Stimulated activated CD8-positive, alpha-beta memory T cell treated with anti-CD3 and anti-CD28 coated beads, Interleukin-2, amount 100 ng/mL, for 48 hours (primary cell): ENCODE measurements at regions not wholly inside any gene's neighbourhood (a gene's known extent, or its start where the extent isn't known, plus 50 kb on each side); places are given as distances from the start of the nearest gene placed in this dataset.
"Not testable (repeated sequence)": the region's sequence is repeated elsewhere in the genome, so short reads cannot be mapped to it uniquely, and the experiment has no call there.

ENCODE experiments used
- DNase-seq, 2 donors: peaks; one replicate each; pipeline ENCODE4 v3.0.0-alpha.2; 2020; ENCODE audit warnings: low read depth in 2 of 2

DNA sequence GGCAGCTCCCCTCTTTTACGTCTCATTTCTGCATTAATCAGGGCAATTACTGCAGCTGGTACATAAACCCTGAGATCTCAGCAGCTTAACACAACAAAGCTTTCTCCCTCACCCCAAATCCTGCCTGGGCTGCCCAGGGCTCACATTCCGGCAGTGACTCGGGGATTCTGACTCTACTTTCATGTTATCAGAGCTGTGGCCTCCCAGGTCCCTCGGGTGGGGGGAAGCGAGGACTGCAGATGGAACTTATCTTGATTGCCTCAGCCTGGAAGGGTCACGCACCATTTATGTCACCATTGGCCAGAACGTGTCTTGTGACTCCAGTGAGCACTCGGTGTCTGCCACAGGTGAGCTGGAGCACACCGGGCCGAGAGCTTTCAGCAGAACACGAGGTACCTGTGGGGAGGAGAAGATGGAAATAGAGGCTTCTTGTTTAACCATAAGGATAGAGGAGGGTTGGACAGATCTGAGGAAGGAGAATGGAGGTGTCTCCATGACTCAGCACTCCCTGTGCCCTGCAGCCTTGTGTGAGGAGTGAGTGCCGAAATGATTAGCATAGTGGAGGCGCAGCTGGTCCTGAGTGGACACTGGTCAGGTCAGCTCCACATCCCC lies 88.5 kb upstream of the EXOC2 start:
- no peak for DNase-seq

GRCh38 chr6:780706-781105 lies 87.8 kb upstream of the EXOC2 start:
- no peak for DNase-seq

- no peak for DNase-seq
These were observed 84.0 kb upstream of the EXOC2 start for GRCh38 chr6:776951-777350.

- no peak for DNase-seq
These were observed 83.6 kb upstream of the EXOC2 start for GRCh38 chr6:776528-776931.

DNA sequence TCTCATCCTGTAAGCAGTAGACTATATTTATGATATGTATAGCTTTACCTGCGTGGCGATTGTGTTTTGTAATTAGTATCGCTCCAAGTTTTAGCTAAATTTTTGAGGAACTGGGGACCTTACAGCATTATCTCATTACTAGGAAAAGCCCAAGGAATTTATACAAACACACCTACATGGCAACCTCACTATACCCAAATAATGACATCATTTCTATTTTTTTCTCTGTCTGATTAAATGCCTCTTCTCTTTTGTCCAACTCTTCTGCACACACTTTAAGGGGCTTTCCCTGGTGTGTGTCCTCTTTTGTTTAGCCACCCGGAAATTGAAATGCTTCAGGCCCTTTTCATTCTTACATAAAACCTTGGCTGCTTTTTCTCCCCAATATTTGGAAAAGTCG lies 82.9 kb upstream of the EXOC2 start:
- DNase-seq: no peak

DNA sequence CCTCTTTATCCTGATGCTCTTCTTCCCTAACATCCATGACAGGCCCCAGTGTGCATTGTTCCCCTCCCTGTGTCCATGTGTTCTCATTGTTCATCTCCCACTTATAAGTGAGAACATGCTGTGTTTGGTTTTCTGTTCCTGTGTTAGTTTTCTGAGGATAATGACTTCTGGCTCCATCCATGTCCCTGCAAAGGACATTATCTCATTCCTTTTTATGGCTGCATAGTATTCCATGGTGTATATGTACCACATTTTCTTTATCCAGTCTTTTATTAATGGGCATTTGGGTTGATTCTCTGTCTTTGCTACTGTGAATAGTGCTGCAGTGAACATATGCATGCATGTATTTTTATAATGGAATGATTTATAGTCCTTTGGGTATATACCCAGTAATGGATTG lies 78.7 kb upstream of the EXOC2 start:
- DNase-seq: not testable (repeated sequence)

DNA sequence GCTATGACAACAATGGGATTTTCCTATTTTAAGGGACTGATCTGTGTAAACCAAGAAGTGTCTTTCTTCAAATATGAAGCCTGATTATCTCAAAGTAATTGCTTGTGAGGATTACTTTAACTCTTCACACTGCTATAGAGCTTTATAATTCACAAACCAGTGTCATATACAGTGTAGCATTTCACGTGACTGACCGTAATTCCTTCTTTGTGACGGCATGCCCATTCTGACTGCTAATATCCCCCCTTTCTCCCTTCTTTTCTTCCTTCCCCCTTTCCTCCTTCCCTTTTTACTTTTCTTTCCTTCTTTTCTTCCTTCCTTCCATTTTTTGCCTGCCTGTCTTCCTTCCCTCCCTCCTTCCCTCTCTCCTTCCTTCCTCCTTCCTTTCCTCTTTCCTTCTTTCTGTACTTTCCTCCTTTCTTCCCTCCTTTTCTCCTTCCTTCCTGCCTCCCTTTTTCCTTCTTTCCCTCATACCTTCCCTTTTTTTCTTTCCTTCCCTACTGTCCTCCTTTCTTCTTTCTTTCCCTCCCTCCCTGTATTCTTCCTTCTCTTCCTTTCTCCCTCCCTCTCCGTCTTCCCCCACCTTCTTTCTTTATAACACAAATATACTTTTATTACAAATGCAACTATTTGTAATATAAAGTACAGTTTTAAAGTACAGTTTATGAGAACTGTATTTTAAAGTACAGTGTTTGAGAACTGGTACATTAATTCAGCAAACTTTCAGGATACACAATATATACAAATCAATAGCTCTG lies 75.0 kb upstream of the EXOC2 start:
- DNase-seq: no peak

GRCh38 chr6:766625-767024 lies 73.7 kb upstream of the EXOC2 start:
- DNase-seq: no peak

DNA sequence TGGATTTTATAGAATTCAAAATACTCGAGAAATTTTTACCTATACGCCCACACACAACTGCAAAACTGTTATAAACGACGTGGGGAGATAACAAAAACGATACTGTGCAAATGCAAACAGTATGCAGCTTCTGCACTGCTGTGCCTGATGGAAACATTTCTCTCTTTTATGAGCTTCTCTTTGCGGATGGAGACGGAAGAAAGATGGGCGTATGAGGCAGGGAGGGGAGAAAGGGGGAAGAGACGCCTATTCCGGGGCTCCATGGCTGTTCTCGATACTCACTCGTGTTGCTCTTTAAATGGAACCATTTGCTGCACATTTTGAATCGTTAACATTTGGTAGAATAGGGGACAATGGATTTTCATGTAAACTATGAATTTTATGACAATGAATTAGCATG lies 69.1 kb upstream of the EXOC2 start:
- no peak for DNase-seq

DNA sequence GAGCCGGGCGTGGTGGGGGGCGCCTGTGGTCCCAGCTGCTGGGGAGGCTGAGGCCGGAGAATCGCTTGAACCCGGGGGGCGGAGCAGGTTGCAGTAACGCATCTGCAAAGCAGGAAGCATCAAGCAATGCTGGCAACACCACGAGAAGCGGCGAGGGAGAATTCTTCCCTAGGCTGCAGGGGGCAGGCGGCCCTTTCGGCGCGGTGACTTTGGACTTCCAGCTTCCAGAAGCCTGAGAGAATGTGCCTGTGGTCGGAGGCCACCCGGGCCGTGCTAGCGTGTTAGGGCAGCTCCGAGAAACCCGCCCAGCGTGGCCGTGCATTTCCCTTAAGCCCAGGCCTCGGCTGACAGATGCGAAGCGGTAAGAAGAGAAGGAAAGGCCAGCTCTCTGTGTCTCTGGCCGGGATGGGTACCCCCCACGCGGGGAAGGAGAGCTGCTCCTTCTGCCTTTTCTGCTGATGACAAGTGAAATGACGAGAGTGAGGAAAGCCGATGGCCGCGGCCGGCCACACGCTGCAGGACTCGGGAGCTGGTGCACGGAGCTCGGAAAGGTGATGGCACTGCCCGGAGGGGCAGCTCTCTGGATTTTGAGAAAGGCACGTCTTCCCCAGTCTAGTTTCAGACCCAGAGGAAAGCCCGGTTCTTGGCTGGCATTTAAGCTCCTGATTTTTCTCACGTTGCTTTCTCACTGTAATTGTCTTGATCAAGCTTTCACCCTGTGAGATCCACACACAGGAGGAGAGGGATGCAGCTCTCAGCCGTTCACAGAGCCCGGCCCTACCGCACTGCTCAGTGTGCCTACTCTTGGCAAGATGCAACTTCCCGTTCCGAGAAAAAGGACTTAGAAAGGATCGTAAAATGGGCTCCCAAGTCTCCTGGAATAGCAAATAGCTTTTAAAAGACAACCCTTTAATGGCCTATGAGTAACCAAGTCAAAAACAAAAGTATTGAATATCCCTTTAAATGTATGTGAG lies 68.3 kb upstream of the EXOC2 start:
- DNase-seq: no peak

DNA sequence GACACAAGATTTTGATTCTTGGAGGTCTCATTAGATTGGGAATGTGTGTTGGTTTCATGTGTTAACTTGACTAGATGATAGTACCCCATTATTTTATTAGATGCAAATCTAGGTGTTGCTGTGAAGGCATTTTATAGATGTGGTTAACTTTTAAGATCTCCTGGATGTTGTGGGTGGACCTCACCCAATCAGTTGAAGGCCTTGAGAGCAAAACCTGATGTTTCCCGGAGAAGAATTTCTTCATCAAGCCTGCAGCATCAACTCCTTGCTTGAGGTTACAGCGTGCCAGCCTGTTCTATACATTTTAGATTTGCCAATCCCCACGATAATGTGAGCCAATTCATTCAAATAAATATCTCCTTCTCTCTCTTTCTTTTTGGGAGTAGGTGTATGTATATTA lies 66.8 kb upstream of the EXOC2 start:
- no peak for DNase-seq

- no peak for DNase-seq
These were observed 63.3 kb upstream of the EXOC2 start for GRCh38 chr6:756224-756623.

GRCh38 chr6:754202-754601 lies 61.3 kb upstream of the EXOC2 start:
- DNase-seq: no peak

GRCh38 chr6:753486-753885 lies 60.5 kb upstream of the EXOC2 start:
- DNase-seq: no peak

DNA sequence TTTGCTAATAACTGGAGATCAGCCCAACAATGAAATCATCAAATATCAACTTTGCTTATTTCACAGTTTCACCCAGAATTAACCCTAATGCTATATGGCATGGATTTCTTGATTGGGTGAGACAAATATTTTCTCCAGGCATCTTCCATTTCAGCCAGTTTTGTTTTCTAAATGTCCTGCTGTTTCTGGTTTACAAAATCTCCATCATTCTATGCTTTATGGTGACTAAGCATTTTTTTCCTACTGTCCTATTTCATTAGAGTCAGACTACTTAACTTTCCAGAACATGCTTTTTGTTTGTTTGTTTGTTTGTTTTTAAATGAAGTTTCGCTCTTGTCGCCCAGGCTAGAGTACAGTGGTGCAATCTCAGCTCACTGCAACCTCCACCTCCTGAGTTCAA lies 59.5 kb upstream of the EXOC2 start:
- DNase-seq: no peak

GRCh38 chr6:751765-752164 lies 58.8 kb upstream of the EXOC2 start:
- DNase-seq: no peak

DNA sequence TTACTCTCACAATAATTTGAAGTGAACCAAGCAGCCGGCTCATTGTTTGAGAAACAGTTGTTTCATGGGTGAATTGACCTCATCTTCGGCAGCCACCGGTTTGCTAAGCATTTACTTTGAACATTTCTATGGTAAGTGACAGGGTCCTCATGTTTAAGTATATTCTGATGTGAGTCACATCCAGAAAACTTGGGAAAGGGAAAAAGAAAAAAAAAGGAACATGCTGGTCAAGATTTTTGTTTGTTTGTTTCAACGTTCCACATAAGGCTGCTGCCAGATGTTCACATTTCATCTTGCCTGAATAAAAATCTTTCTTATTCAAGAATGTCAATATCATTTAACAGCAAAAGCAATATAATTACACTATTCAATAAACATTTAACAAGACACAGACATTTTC lies 55.0 kb upstream of the EXOC2 start:
- DNase-seq: no peak

- DNase-seq: no peak
These were observed 54.1 kb upstream of the EXOC2 start for GRCh38 chr6:747028-747427.

DNA sequence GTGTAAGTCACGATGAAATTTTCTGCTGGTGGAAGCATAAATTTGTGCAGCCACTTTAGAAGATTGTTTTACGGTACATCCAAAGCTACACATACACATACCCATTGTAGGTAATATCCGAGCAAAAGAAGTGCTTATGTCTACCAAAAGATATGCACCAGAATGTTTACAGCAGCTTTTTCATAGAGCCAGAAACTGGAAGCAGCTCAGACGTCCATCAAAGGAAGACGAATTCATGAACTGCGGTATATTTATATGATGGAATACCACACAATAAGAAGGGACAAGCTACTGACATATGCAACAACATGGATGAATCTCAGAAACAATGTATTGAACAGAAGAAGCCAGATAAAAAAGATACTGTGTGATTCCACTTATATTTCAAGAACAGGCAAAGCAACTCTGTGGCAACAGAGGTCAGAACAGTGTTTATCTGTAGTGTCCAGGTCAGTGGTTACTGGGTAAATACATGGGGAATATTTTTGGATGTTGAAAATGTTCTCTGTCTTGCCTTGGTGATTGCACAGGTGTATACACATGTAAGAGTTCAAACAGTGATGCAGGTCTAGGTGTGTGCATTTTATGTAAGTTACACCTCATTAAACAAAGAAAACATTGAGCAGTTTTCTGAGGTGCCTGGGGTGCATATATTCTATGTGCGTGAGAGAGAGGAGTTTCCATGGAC lies 51.9 kb upstream of the EXOC2 start:
- DNase-seq: no peak

DNA sequence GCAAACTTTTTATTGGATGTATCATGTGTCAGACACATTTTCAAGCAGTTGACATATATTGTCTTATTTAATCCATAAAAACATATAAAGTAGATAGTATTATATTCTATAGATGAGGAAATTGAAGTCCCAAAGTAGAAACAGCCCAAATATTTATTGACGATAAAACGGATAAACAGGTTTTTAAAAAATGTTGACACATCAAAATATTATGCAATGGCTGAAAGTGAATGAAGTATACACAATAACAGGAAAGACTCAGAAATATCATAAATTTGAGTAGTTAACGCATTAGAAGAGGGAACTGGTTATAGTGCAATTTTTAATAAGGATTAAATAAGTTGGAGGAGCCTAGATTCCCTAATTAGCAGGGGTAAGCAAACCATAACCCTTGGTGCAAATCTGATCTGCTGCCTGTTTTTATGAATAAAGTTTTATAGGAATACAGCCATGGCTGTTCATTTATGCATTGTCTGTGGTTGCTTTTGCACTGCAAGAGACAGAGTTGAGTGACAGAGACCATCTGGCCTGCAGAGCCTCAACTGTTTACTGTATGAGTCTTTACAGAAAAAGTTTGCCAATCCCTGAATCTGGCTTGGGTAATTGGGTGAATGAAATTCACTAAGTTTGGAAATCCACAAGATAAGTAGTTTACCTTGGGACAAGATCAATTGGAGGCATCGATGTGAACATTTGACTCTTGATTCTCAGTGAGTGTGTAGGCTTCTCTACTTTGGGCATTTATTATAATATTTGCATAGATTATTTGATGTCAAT lies 50.6 kb upstream of the EXOC2 start:
- DNase-seq: no peak
